Kidney epithelial cell (primary cell): ENCODE measurements at regions not wholly inside any gene's neighbourhood (a gene's known extent, or its start where the extent isn't known, plus 50 kb on each side); places are given as distances from the start of the nearest gene placed in this dataset.

Experiments used
- DNase-seq: peaks from one replicate; pipeline ENCODE4 v3.0.0-alpha.2; 2010; ENCODE audit warnings: low read depth
- H3K27me3 ChIP-seq: 2 replicates; pipeline ENCODE4 v1.6.0; 2011; ENCODE audit warnings: low read length; ENCODE audit not compliant: control insufficient read depth, insufficient read depth
- H3K36me3 ChIP-seq: 2 replicates; pipeline ENCODE4 v1.5.1; 2011; ENCODE audit warnings: low read length; ENCODE audit not compliant: control insufficient read depth, insufficient read depth
- H3K4me3 ChIP-seq: 2 replicates; pipeline ENCODE4 v1.5.1; 2011; ENCODE audit warnings: low read depth, mild to moderate bottlenecking, control low read depth, low read length
- TF ChIP-seq, protein P1 (sequence below): IDR thresholded peaks from 2 replicates; pipeline ENCODE4 v1.5.1; 2011; ENCODE audit warnings: mild to moderate bottlenecking, moderate library complexity, low read length, control low read depth, inconsistent platforms; ENCODE audit not compliant: insufficient read depth, poor library complexity, severe bottlenecking

DNA sequence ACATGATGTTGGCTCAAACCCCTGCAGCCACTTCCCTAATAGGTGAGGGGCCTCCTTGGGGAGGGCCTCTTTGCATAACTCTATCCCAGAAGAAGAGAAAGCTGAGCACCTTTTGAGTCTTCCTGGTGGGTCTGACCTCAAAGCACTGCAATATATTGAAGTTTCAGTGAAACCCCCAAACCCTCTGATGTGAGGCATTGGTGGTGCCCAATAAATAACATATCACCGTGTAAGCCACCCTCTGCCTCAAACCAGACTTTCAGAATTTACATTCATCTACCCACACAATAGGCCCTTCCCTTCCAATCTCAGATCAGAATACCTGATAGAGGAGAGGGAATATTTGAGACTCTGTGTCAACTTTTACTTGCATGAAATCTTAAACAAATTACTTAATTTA lies 142.8 kb upstream of the STK17B start:
- Histone ChIP-seq H3K27me3 (no peaks in the 10 kb centered on the region), H3K4me3 (no peak overlapping the region), H3K36me3 (no peaks in the 10 kb centered on the region)
- TF ChIP-seq, protein P1, sequence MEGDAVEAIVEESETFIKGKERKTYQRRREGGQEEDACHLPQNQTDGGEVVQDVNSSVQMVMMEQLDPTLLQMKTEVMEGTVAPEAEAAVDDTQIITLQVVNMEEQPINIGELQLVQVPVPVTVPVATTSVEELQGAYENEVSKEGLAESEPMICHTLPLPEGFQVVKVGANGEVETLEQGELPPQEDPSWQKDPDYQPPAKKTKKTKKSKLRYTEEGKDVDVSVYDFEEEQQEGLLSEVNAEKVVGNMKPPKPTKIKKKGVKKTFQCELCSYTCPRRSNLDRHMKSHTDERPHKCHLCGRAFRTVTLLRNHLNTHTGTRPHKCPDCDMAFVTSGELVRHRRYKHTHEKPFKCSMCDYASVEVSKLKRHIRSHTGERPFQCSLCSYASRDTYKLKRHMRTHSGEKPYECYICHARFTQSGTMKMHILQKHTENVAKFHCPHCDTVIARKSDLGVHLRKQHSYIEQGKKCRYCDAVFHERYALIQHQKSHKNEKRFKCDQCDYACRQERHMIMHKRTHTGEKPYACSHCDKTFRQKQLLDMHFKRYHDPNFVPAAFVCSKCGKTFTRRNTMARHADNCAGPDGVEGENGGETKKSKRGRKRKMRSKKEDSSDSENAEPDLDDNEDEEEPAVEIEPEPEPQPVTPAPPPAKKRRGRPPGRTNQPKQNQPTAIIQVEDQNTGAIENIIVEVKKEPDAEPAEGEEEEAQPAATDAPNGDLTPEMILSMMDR, result no peak
- DNase-seq, result no peak

GRCh38 chr2:196314780-196315179 lies 143.4 kb upstream of the STK17B start:
- TF ChIP-seq, protein P1, result no peak
- Histone ChIP-seq H3K27me3 (no peaks in the 10 kb centered on the region), H3K36me3 (no peaks in the 10 kb centered on the region), H3K4me3 (no peak overlapping the region)
- DNase-seq, result no peak

- TF ChIP-seq, protein P1, result no peak
- Histone ChIP-seq H3K36me3 (no peaks in the 10 kb centered on the region), H3K4me3 (no peak overlapping the region), H3K27me3 (no peaks in the 10 kb centered on the region)
- DNase-seq, result no peak
Observed at GRCh38 chr2:196315388-196316049, 144.1 kb upstream of the STK17B start.

DNA sequence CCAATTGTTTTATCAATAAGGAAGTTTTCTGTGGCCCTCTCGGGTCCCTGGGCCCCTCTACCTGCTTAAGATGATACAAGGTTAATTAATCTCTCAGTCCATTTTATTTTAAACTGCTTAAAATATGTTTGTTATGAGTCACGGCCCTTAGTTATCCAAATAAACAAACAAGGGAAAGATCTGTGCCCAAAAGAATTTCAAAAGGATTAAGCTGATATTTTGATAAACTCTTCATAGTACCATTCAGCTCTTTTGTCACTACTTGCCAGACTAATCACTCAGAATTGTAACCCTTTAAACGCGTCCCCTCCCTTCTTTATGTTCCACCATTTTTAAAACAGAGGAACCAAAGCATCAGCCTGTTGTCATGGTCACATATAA lies 144.7 kb upstream of the STK17B start:
- H3K36me3 ChIP-seq, result no peaks in the 10 kb centered on the region
- H3K27me3 ChIP-seq, result no peaks in the 10 kb centered on the region
- no peak for DNase-seq
- TF ChIP-seq, protein P1, result no peak
- no peak overlapping the region for H3K4me3 ChIP-seq

DNA sequence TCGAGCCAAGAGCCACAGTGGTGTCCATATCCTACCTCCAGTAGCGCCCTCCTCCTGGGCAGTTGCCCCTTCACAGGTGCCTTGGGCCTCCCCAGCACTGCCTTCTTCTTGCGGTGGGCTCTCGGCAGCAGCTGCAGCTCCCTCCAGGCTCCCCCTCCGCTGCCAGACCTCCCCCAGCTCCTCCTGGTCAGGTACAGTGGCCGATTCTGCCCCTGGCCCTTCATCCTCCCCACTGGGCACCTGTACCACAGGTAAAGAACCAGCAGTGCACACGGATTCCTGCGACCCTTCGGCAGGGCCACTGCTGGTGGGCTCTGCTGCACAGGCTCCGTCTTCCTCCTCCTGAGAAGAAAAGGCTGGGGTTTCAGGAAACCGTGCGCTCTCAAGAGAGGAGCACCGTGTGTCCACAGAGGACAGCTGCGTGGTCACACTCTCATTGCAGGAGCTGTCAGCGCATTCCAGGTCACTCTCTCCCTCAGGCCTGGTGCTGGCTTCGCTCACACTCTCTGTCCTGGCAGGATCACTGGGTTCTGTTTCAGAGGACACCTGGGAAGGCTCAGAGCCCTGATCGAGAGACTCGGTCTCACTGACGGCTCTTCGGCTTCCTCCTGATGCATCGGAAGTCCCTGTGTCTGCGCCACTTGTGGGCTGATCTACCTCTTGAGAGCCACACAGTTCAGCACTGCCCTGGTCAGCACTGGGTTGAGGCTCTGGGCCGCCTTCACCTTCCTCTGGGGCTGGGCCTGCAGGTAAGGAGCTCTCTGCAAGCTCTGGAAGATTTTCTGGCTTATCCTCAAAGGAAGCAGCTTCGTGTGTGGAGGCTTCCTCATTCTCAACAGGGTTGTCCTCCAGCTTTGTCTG lies 147.4 kb upstream of the STK17B start:
- no peaks in the 10 kb centered on the region for H3K27me3 ChIP-seq
- TF ChIP-seq, protein P1, result no peak
- no peak for DNase-seq
- H3K4me3 ChIP-seq, result no peak overlapping the region
- H3K36me3 ChIP-seq, result no peaks in the 10 kb centered on the region
